ENCODE measurements at regions not wholly inside any gene's neighbourhood (a gene's known extent, or its start where the extent isn't known, plus 50 kb on each side); places are given as distances from the start of the nearest gene placed in this dataset.
"Not testable (repeated sequence)": the region's sequence is repeated elsewhere in the genome, so short reads cannot be mapped to it uniquely, and the experiment has no call there.

- H3K36me3 Mint-ChIP-seq (ENCODE audit: insufficient read depth, unreplicated experiment), result no peaks in the 10 kb centered on the region
- CTCF ChIA-PET, result no interaction called here
- no peak overlapping the region for H3K4me3 Mint-ChIP-seq (ENCODE audit: unreplicated experiment)
- H3K9me3 Mint-ChIP-seq (ENCODE audit: unreplicated experiment), result no peaks in the 10 kb centered on the region
- no peaks in the 10 kb centered on the region for H3K4me1 ChIP-seq
- H3K27me3 ChIP-seq (replicated peaks; ENCODE audit: control insufficient read depth, insufficient read depth, low read length), result no peaks in the 10 kb centered on the region; the same call in 1 of the 2 replicates
- peaks cover 5% of the 10 kb centered on the region for H3K4me1 Mint-ChIP-seq (ENCODE audit: low read depth, unreplicated experiment)
- H3K9me3 ChIP-seq, result no peaks in the 10 kb centered on the region; the same call in 1 of the 2 replicates
- H3K27me3 Mint-ChIP-seq (ENCODE audit: insufficient read depth, unreplicated experiment), result peaks cover 3% of the 10 kb centered on the region
- no peaks in the 10 kb centered on the region for H3K36me3 ChIP-seq (ENCODE audit: control insufficient read depth, insufficient read depth, low read length)
- H3K27ac Mint-ChIP-seq (ENCODE audit: unreplicated experiment), result no peak overlapping the region
- no peak for DNase-seq
- no TSS peak for BruUV-seq (replicated peaks)
- POLR2A ChIA-PET, result no interaction called here
- no peak overlapping the region for H3K4me3 ChIP-seq (ENCODE audit: low read depth, low read length)
- intact Hi-C loops (cut with micrococcal nuclease; ENCODE audit: unreplicated experiment), result no loop called here
- no peak for TF ChIP-seq CTCF (IDR thresholded peaks at IDR 0.05; ENCODE audit: insufficient read depth in 1 of 2, low read depth in 1 of 2, low read length in 1 of 2, severe bottlenecking in 1 of 2, unreplicated experiment in 1 of 2)
These were observed 64.7 kb upstream of the CREB3L1 start for GRCh38 chr11:46212720-46213119.

- H3K4me3 Mint-ChIP-seq (ENCODE audit: unreplicated experiment), result no peak overlapping the region
- POLR2A ChIA-PET, result no interaction called here
- H3K4me3 ChIP-seq (ENCODE audit: low read depth, low read length), result no peak overlapping the region
- H3K9me3 Mint-ChIP-seq (ENCODE audit: unreplicated experiment), result no peaks in the 10 kb centered on the region
- no peak overlapping the region for H3K27ac Mint-ChIP-seq (ENCODE audit: unreplicated experiment)
- H3K27me3 Mint-ChIP-seq (ENCODE audit: insufficient read depth, unreplicated experiment), result peaks cover 3% of the 10 kb centered on the region
- no peaks in the 10 kb centered on the region for H3K36me3 Mint-ChIP-seq (ENCODE audit: insufficient read depth, unreplicated experiment)
- H3K4me1 Mint-ChIP-seq (ENCODE audit: low read depth, unreplicated experiment), result peaks cover 5% of the 10 kb centered on the region
- BruUV-seq (replicated peaks), result no TSS peak
- no peaks in the 10 kb centered on the region for H3K36me3 ChIP-seq (ENCODE audit: control insufficient read depth, insufficient read depth, low read length)
- intact Hi-C loops (cut with micrococcal nuclease; ENCODE audit: unreplicated experiment), result no loop called here
- H3K27me3 ChIP-seq (replicated peaks; ENCODE audit: control insufficient read depth, insufficient read depth, low read length), result no peaks in the 10 kb centered on the region; the same call in 1 of the 2 replicates
- no peaks in the 10 kb centered on the region for H3K4me1 ChIP-seq
- CTCF ChIA-PET, result no interaction called here
- no peaks in the 10 kb centered on the region; the same call in 1 of the 2 replicates for H3K9me3 ChIP-seq
- no peak for TF ChIP-seq CTCF (IDR thresholded peaks at IDR 0.05; ENCODE audit: insufficient read depth in 1 of 2, low read depth in 1 of 2, low read length in 1 of 2, severe bottlenecking in 1 of 2, unreplicated experiment in 1 of 2)
- DNase-seq, result no peak
These were observed 66.6 kb upstream of the CREB3L1 start for GRCh38 chr11:46210856-46211255.

- H3K4me1 Mint-ChIP-seq (ENCODE audit: low read depth, unreplicated experiment), result peaks cover 5% of the 10 kb centered on the region
- no TSS peak for BruUV-seq (replicated peaks)
- CTCF ChIA-PET, result interaction anchor here (0.6 kb wide), 1 partner anchor 28 kb away, joined by 4 read pairs; no protein-coding TSS in a partner anchor
- H3K27ac Mint-ChIP-seq (ENCODE audit: unreplicated experiment), result no peak overlapping the region
- no peak for TF ChIP-seq CTCF (IDR thresholded peaks at IDR 0.05; ENCODE audit: insufficient read depth in 1 of 2, low read depth in 1 of 2, low read length in 1 of 2, severe bottlenecking in 1 of 2, unreplicated experiment in 1 of 2)
- H3K27me3 Mint-ChIP-seq (ENCODE audit: insufficient read depth, unreplicated experiment), result peaks cover 3% of the 10 kb centered on the region
- DNase-seq, result no peak
- no peaks in the 10 kb centered on the region for H3K36me3 ChIP-seq (ENCODE audit: control insufficient read depth, insufficient read depth, low read length)
- H3K4me3 ChIP-seq (ENCODE audit: low read depth, low read length), result no peak overlapping the region
- intact Hi-C loops (cut with micrococcal nuclease; ENCODE audit: unreplicated experiment), result no loop called here
- H3K4me3 Mint-ChIP-seq (ENCODE audit: unreplicated experiment), result no peak overlapping the region
- H3K4me1 ChIP-seq, result no peaks in the 10 kb centered on the region
- H3K36me3 Mint-ChIP-seq (ENCODE audit: insufficient read depth, unreplicated experiment), result no peaks in the 10 kb centered on the region
- no peaks in the 10 kb centered on the region; the same call in 1 of the 2 replicates for H3K27me3 ChIP-seq (replicated peaks; ENCODE audit: control insufficient read depth, insufficient read depth, low read length)
- H3K9me3 Mint-ChIP-seq (ENCODE audit: unreplicated experiment), result no peaks in the 10 kb centered on the region
- POLR2A ChIA-PET, result no interaction called here
- no peaks in the 10 kb centered on the region; the same call in 1 of the 2 replicates for H3K9me3 ChIP-seq
These were observed 67.3 kb upstream of the CREB3L1 start for GRCh38 chr11:46210133-46210636.

- H3K4me1 Mint-ChIP-seq (ENCODE audit: low read depth, unreplicated experiment); H3K4me3 Mint-ChIP-seq (ENCODE audit: unreplicated experiment); H3K4me3 ChIP-seq (ENCODE audit: low read depth, low read length); H3K27ac Mint-ChIP-seq (ENCODE audit: unreplicated experiment); H3K27me3 Mint-ChIP-seq (ENCODE audit: insufficient read depth, unreplicated experiment); H3K9me3 Mint-ChIP-seq (ENCODE audit: unreplicated experiment); DNase-seq; BruUV-seq (replicated peaks); H3K36me3 ChIP-seq (ENCODE audit: control insufficient read depth, insufficient read depth, low read length); H3K36me3 Mint-ChIP-seq (ENCODE audit: insufficient read depth, unreplicated experiment); H3K4me1 ChIP-seq; POLR2A ChIA-PET; H3K9me3 ChIP-seq; H3K27me3 ChIP-seq (replicated peaks; ENCODE audit: control insufficient read depth, insufficient read depth, low read length); intact Hi-C loops (cut with micrococcal nuclease; ENCODE audit: unreplicated experiment): not testable (repeated sequence)
- CTCF ChIA-PET, result interaction anchor here (0.6 kb wide), 1 partner anchor 29 kb away, joined by 4 read pairs; no protein-coding TSS in a partner anchor
These were observed 67.8 kb upstream of the CREB3L1 start for GRCh38 chr11:46209624-46210023.
